Cerebellar cortex (tissue), 1 donor: ENCODE measurements at regions not wholly inside any gene's neighbourhood (a gene's known extent, or its start where the extent isn't known, plus 50 kb on each side); places are given as distances from the start of the nearest gene placed in this dataset.
"Not testable (repeated sequence)": the region's sequence is repeated elsewhere in the genome, so short reads cannot be mapped to it uniquely, and the experiment has no call there.

ENCODE experiments used
- DNase-seq: peaks from one replicate; pipeline ENCODE4 v3.0.0-alpha.2; 2015; ENCODE audit warnings: low spot score

GRCh38 chr5:86411596-86411995 is 206.1 kb upstream of the COX7C start:
- no peak for DNase-seq

GRCh38 chr5:86427158-86427557 is 190.6 kb upstream of the COX7C start:
- no peak for DNase-seq

- no peak for DNase-seq
These were observed 178.1 kb upstream of the COX7C start for GRCh38 chr5:86439593-86440110.

GRCh38 chr5:86442036-86442745 is 175.6 kb upstream of the COX7C start:
- DNase-seq = no peak

- no peak for DNase-seq
These were observed 170.4 kb upstream of the COX7C start for GRCh38 chr5:86447362-86447761.

GRCh38 chr5:86452251-86452650 is 165.5 kb upstream of the COX7C start:
- DNase-seq = no peak

GRCh38 chr5:86460519-86460918 is 157.2 kb upstream of the COX7C start:
- no peak for DNase-seq

- DNase-seq = no peak
These were observed 156.4 kb upstream of the COX7C start for GRCh38 chr5:86461169-86461956.

GRCh38 chr5:86463339-86463738 is 154.4 kb upstream of the COX7C start:
- DNase-seq = no peak

GRCh38 chr5:86465052-86465838 is 152.5 kb upstream of the COX7C start:
- DNase-seq = no peak

- DNase-seq = not testable (repeated sequence)
These were observed 151.0 kb upstream of the COX7C start for GRCh38 chr5:86466721-86467120.

GRCh38 chr5:86482008-86482407 is 135.7 kb upstream of the COX7C start:
- DNase-seq = no peak

- no peak for DNase-seq
These were observed 124.0 kb upstream of the COX7C start for GRCh38 chr5:86493777-86494176.

GRCh38 chr5:86500947-86501346 is 116.8 kb upstream of the COX7C start:
- DNase-seq = no peak

GRCh38 chr5:86507574-86507973 is 110.2 kb upstream of the COX7C start:
- no peak for DNase-seq

- DNase-seq = not testable (repeated sequence)
These were observed 107.3 kb upstream of the COX7C start for GRCh38 chr5:86510330-86510915.

- DNase-seq = no peak
These were observed 94.0 kb upstream of the COX7C start for GRCh38 chr5:86523718-86524117.

GRCh38 chr5:86525622-86526021 is 92.1 kb upstream of the COX7C start:
- DNase-seq = no peak

- no peak for DNase-seq
These were observed 90.9 kb upstream of the COX7C start for GRCh38 chr5:86526811-86527348.

GRCh38 chr5:86532429-86532828 is 85.3 kb upstream of the COX7C start:
- DNase-seq = no peak

- no peak for DNase-seq
These were observed 81.3 kb upstream of the COX7C start for GRCh38 chr5:86536396-86536795.

GRCh38 chr5:86542532-86542931 is 75.2 kb upstream of the COX7C start:
- DNase-seq = no peak
